Lower leg skin (tissue), 3 donors: ENCODE measurements at regions not wholly inside any gene's neighbourhood (a gene's known extent, or its start where the extent isn't known, plus 50 kb on each side); places are given as distances from the start of the nearest gene placed in this dataset.
"Not testable (repeated sequence)": the region's sequence is repeated elsewhere in the genome, so short reads cannot be mapped to it uniquely, and the experiment has no call there.

ENCODE experiments used
- CTCF ChIP-seq, 3 donors: fragments of 450-650 bp; IDR thresholded peaks; one replicate each; pipeline ENCODE4 v1.5.1; 2016; ENCODE audit warnings: antibody characterized with exemption in 3 of 3, mild to moderate bottlenecking in 3 of 3, moderate library complexity in 2 of 3
- POLR2A ChIP-seq, 2 donors: fragments of 450-650 bp; IDR thresholded peaks; one replicate each; pipeline ENCODE4 v1.6.1; 2016 to 2017; ENCODE audit warnings: antibody characterized with exemption in 2 of 2, mild to moderate bottlenecking in 1 of 2, moderate library complexity in 1 of 2

DNA sequence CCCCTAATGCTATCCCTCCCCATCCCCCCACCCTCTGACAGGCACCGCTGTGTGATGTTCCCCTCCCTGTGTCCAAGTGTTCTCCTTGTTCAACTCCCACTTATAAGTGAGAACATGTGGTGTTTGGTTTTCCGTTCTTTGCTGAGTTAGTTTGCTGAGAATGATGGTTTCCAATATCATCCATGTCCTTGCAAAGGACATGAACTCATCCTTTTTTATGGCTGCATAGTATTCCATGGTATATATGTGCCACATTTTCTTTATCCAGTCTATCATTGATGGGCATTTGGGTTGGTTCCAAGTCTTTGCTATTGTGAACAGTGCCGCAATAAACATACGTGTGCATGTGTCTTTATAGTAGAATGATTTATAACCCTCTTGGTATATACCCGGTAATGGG, 98.2 kb downstream of the EBLN1 start:
- not testable (repeated sequence) for TF ChIP-seq POLR2A, CTCF (IDR thresholded peaks at IDR 0.05)
